HG03064 (cell line): ENCODE measurements at regions not wholly inside any gene's neighbourhood (a gene's known extent, or its start where the extent isn't known, plus 50 kb on each side); places are given as distances from the start of the nearest gene placed in this dataset.

Experiments
- ATAC-seq: cut with Tn5 transposase; IDR thresholded peaks from one replicate; pipeline ENCODE4 v1.9.1; 2021; ENCODE audit warnings: low read depth; ENCODE audit not compliant: unreplicated experiment

- ATAC-seq, result no peak
Observed at GRCh38 chr11:123305601-123306375, 110.7 kb upstream of the CLMP start.

GRCh38 chr11:123304828-123305466 lies 109.9 kb upstream of the CLMP start:
- no peak for ATAC-seq

GRCh38 chr11:123303924-123304323 lies 108.9 kb upstream of the CLMP start:
- no peak for ATAC-seq

GRCh38 chr11:123302751-123303195 lies 107.7 kb upstream of the CLMP start:
- no peak for ATAC-seq

GRCh38 chr11:123301696-123302400 lies 106.8 kb upstream of the CLMP start:
- peak; percentile 63 for ATAC-seq

- no peak for ATAC-seq
Observed at GRCh38 chr11:123301013-123301591, 106.1 kb upstream of the CLMP start.

GRCh38 chr11:123299721-123300120 lies 104.7 kb upstream of the CLMP start:
- ATAC-seq, result no peak

- no peak for ATAC-seq
Observed at GRCh38 chr11:123298488-123299447, 103.7 kb upstream of the CLMP start.

- no peak for ATAC-seq
Observed at GRCh38 chr11:123292647-123293046, 97.6 kb upstream of the CLMP start.

- ATAC-seq, result no peak
Observed at GRCh38 chr11:123291201-123291869, 96.3 kb upstream of the CLMP start.

GRCh38 chr11:123286761-123287160 lies 91.7 kb upstream of the CLMP start:
- ATAC-seq, result no peak

- ATAC-seq, result no peak
Observed at GRCh38 chr11:123286255-123286654, 91.2 kb upstream of the CLMP start.

- ATAC-seq, result no peak
Observed at GRCh38 chr11:123284454-123284853, 89.4 kb upstream of the CLMP start.

GRCh38 chr11:123282597-123282996 lies 87.5 kb upstream of the CLMP start:
- ATAC-seq, result no peak

- ATAC-seq, result no peak
Observed at GRCh38 chr11:123273616-123274015, 78.6 kb upstream of the CLMP start.

GRCh38 chr11:123272565-123272964 lies 77.5 kb upstream of the CLMP start:
- no peak for ATAC-seq

- no peak for ATAC-seq
Observed at GRCh38 chr11:123268156-123268555, 73.1 kb upstream of the CLMP start.

- no peak for ATAC-seq
Observed at GRCh38 chr11:123265951-123266350, 70.9 kb upstream of the CLMP start.

- no peak for ATAC-seq
Observed at GRCh38 chr11:123264431-123264780, 69.4 kb upstream of the CLMP start.
